ENCODE measurements at regions not wholly inside any gene's neighbourhood (a gene's known extent, or its start where the extent isn't known, plus 50 kb on each side); places are given as distances from the start of the nearest gene placed in this dataset.

GRCh38 chr3:164460851-164461250 lies 617.4 kb downstream of the SI start:
- H3K27me3 Mint-ChIP-seq (ENCODE audit: low read depth in 3 of 3), result no peaks in the 10 kb centered on the region
- Histone ChIP-seq H3K36me3 (replicated peaks in 1 of 2; ENCODE audit: control insufficient read depth in 1 of 2, insufficient read depth in 2 of 2, low read length in 2 of 2) (no peaks in the 10 kb centered on the region), H3K27ac (ENCODE audit: low read depth in 1 of 2, low read length in 2 of 2) (no peak overlapping the region), H3K4me2 (replicated peaks; ENCODE audit: extremely low read depth, low read length, poor library complexity, severe bottlenecking) (no peak overlapping the region), H3K9ac (ENCODE audit: insufficient read depth, low read length, poor library complexity, severe bottlenecking) (no peak overlapping the region), H4K20me1 (ENCODE audit: insufficient read depth, low read length) (no peaks in the 10 kb centered on the region), H3K4me3 (replicated peaks in 1 of 3; ENCODE audit: low read depth in 2 of 3, low read length in 3 of 3) (no peak overlapping the region), H3K27me3 (ENCODE audit: control insufficient read depth in 2 of 2, insufficient read depth in 2 of 2, low read length in 2 of 2) (no peaks in the 10 kb centered on the region), H3K9me3 (replicated peaks in 1 of 2; ENCODE audit: control insufficient read depth in 1 of 2, insufficient read depth in 1 of 2, low read length in 2 of 2) (peaks cover 0 to 4% of the 10 kb centered on the region in 2 donors), H2AFZ (ENCODE audit: insufficient read depth, low read depth, low read length, poor library complexity, severe bottlenecking) (no peak overlapping the region), H3K4me1 (ENCODE audit: control insufficient read depth in 1 of 2, insufficient read depth in 2 of 2, low read length in 2 of 2) (no peaks in the 10 kb centered on the region), H3K79me2 (ENCODE audit: insufficient read depth, low read length) (no peaks in the 10 kb centered on the region)
- no peaks in the 10 kb centered on the region for H3K4me1 Mint-ChIP-seq
- intact Hi-C loops (cut with micrococcal nuclease), result no loop called here
- peaks cover 0 to 12% (median 5%) of the 10 kb centered on the region in 7 donors for H3K9me3 Mint-ChIP-seq
- no peak for DNase-seq
- H3K4me3 Mint-ChIP-seq, result no peak overlapping the region
- TF ChIP-seq, protein P1, sequence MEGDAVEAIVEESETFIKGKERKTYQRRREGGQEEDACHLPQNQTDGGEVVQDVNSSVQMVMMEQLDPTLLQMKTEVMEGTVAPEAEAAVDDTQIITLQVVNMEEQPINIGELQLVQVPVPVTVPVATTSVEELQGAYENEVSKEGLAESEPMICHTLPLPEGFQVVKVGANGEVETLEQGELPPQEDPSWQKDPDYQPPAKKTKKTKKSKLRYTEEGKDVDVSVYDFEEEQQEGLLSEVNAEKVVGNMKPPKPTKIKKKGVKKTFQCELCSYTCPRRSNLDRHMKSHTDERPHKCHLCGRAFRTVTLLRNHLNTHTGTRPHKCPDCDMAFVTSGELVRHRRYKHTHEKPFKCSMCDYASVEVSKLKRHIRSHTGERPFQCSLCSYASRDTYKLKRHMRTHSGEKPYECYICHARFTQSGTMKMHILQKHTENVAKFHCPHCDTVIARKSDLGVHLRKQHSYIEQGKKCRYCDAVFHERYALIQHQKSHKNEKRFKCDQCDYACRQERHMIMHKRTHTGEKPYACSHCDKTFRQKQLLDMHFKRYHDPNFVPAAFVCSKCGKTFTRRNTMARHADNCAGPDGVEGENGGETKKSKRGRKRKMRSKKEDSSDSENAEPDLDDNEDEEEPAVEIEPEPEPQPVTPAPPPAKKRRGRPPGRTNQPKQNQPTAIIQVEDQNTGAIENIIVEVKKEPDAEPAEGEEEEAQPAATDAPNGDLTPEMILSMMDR (IDR thresholded peaks at IDR 0.05), result no peak
- no peaks in the 10 kb centered on the region for H3K36me3 Mint-ChIP-seq
- 60% methylated on average over 1 of the region's 3 CpGs for whole genome bisulfite sequencing (ENCODE audit: insufficient coverage)
- no peak overlapping the region for H3K27ac Mint-ChIP-seq

- no peaks in the 10 kb centered on the region for H4K20me1 ChIP-seq (ENCODE audit: insufficient read depth, low read length)
- Mint-ChIP-seq H3K9me3 (peaks cover 0 to 9% (median 2%) of the 10 kb centered on the region in 7 donors), H3K27ac (no peak overlapping the region), H3K4me3 (no peak overlapping the region), H3K36me3 (no peaks in the 10 kb centered on the region), H3K27me3 (ENCODE audit: low read depth in 3 of 3) (no peaks in the 10 kb centered on the region), H3K4me1 (no peaks in the 10 kb centered on the region)
- H3K79me2 ChIP-seq (ENCODE audit: insufficient read depth, low read length), result no peaks in the 10 kb centered on the region
- H3K4me1 ChIP-seq (ENCODE audit: control insufficient read depth in 1 of 2, insufficient read depth in 2 of 2, low read length in 2 of 2), result no peaks in the 10 kb centered on the region
- no peaks in the 10 kb centered on the region for H3K36me3 ChIP-seq (replicated peaks in 1 of 2; ENCODE audit: control insufficient read depth in 1 of 2, insufficient read depth in 2 of 2, low read length in 2 of 2)
- H3K27me3 ChIP-seq (ENCODE audit: control insufficient read depth in 2 of 2, insufficient read depth in 2 of 2, low read length in 2 of 2), result no peaks in the 10 kb centered on the region
- no peak overlapping the region for H3K4me2 ChIP-seq (replicated peaks; ENCODE audit: extremely low read depth, low read length, poor library complexity, severe bottlenecking)
- TF ChIP-seq, protein P1 (IDR thresholded peaks at IDR 0.05), result no peak
- no peak overlapping the region for H3K4me3 ChIP-seq (replicated peaks in 1 of 3; ENCODE audit: low read depth in 2 of 3, low read length in 3 of 3)
- H3K9me3 ChIP-seq (replicated peaks in 1 of 2; ENCODE audit: control insufficient read depth in 1 of 2, insufficient read depth in 1 of 2, low read length in 2 of 2), result peaks cover 0 to 4% of the 10 kb centered on the region in 2 donors
- intact Hi-C loops (cut with micrococcal nuclease), result no loop called here
- no peak overlapping the region for H2AFZ ChIP-seq (ENCODE audit: insufficient read depth, low read depth, low read length, poor library complexity, severe bottlenecking)
- no peak overlapping the region for H3K27ac ChIP-seq (ENCODE audit: low read depth in 1 of 2, low read length in 2 of 2)
- whole genome bisulfite sequencing (ENCODE audit: insufficient coverage), result 93% methylated on average over 3 of the region's 4 CpGs
- no peak overlapping the region for H3K9ac ChIP-seq (ENCODE audit: insufficient read depth, low read length, poor library complexity, severe bottlenecking)
- no peak for DNase-seq
These were observed 618.7 kb downstream of the SI start for GRCh38 chr3:164459521-164460151.

All from CD14-positive monocyte (primary cell).